WTC11 (cell line): ENCODE measurements at regions not wholly inside any gene's neighbourhood (a gene's known extent, or its start where the extent isn't known, plus 50 kb on each side); places are given as distances from the start of the nearest gene placed in this dataset.

ENCODE experiments used
- ATAC-seq: fragments of 200-7000 bp; cut with Tn5 transposase; 2 replicates; pipeline ENCODE4 v1.10.0; 2021; ENCODE audit warnings: mild to moderate bottlenecking, moderate library complexity
- CTCF ChIA-PET: fragments of 300-600 bp; sonication (Branson Sonifier 250); formaldehyde crosslinking; loops from one replicate; lab custom pipeline; 2021; ENCODE audit warnings: antibody characterized with exemption; lab: Charles Lee
- POLR2A ChIA-PET: fragments of 350-600 bp; sonication (Branson Sonifier 250); formaldehyde crosslinking; loops from one replicate; lab custom pipeline; 2021; ENCODE audit warnings: antibody characterized with exemption; lab: Charles Lee
- DNase-seq: peaks from one replicate; pipeline ENCODE4 v3.0.0; 2021; ENCODE audit warnings: low spot score
- H3K27ac Mint-ChIP-seq: 2 replicates; pipeline ENCODE4 v1.8.0; 2021; ENCODE audit warnings: mixed read lengths
- H3K27me3 Mint-ChIP-seq: 2 replicates; pipeline ENCODE4 v1.8.0; 2021; ENCODE audit warnings: low read depth, mild to moderate bottlenecking, moderate library complexity, mixed read lengths
- H3K36me3 Mint-ChIP-seq: 2 replicates; pipeline ENCODE4 v1.8.0; 2021; ENCODE audit warnings: mixed read lengths
- H3K4me1 Mint-ChIP-seq: 2 replicates; pipeline ENCODE4 v1.8.0; 2022; ENCODE audit warnings: mixed read lengths
- H3K4me3 Mint-ChIP-seq: 2 replicates; pipeline ENCODE4 v1.8.0; 2021; ENCODE audit warnings: mild to moderate bottlenecking, moderate library complexity, mixed read lengths
- H3K9me3 Mint-ChIP-seq: 2 replicates; pipeline ENCODE4 v1.8.0; 2021; ENCODE audit warnings: mixed read lengths
- CBFB ChIP-seq: sonication (generic); formaldehyde crosslinking; IDR thresholded peaks from 2 replicates; pipeline ENCODE4 v1.8.1; 2022; ENCODE audit warnings: mild to moderate bottlenecking, low read depth, missing genetic modification reagents
- CREM ChIP-seq: sonication (generic); formaldehyde crosslinking; IDR thresholded peaks from 2 replicates; pipeline ENCODE4 v1.8.1; 2022; ENCODE audit warnings: mild to moderate bottlenecking, missing genetic modification reagents, moderate library complexity
- ESRRA ChIP-seq: sonication (generic); formaldehyde crosslinking; IDR thresholded peaks from 2 replicates; pipeline ENCODE4 v1.8.1; 2022; ENCODE audit warnings: mild to moderate bottlenecking, missing genetic modification reagents, borderline replicate concordance
- ETV6 ChIP-seq: sonication (generic); formaldehyde crosslinking; IDR thresholded peaks from 2 replicates; pipeline ENCODE4 v1.8.1; 2022; ENCODE audit warnings: mild to moderate bottlenecking, missing genetic modification reagents
- GTF2I ChIP-seq: fragments of 250-450 bp; sonication (Bioruptor Pico); conservative IDR thresholded peaks from 2 replicates; pipeline ENCODE4 v1.4.0; 2021; ENCODE audit warnings: mild to moderate bottlenecking
- IRF2 ChIP-seq: sonication (generic); formaldehyde crosslinking; IDR thresholded peaks from 2 replicates; pipeline ENCODE4 v1.8.0; 2022; ENCODE audit warnings: low read depth, missing genetic modification reagents, borderline replicate concordance
- MXD4 ChIP-seq: fragments of 250-450 bp; sonication (Bioruptor Pico); IDR thresholded peaks from 2 replicates; pipeline ENCODE4 v1.8.0; 2021; ENCODE audit warnings: mild to moderate bottlenecking, moderate library complexity, borderline replicate concordance
- NFYB ChIP-seq: sonication (generic); formaldehyde crosslinking; conservative IDR thresholded peaks from 2 replicates; pipeline ENCODE4 v1.8.0; 2022; ENCODE audit warnings: low read depth, missing genetic modification reagents
- TEAD1 ChIP-seq: sonication (generic); formaldehyde crosslinking; IDR thresholded peaks from 2 replicates; pipeline ENCODE4 v1.8.0; 2022; ENCODE audit warnings: mild to moderate bottlenecking, missing genetic modification reagents
- TEAD4 ChIP-seq: sonication (generic); formaldehyde crosslinking; IDR thresholded peaks from 2 replicates; pipeline ENCODE4 v1.8.0; 2022; ENCODE audit warnings: mild to moderate bottlenecking, missing genetic modification reagents
- ZNF121 ChIP-seq: sonication (generic); formaldehyde crosslinking; IDR thresholded peaks from 2 replicates; pipeline ENCODE4 v1.8.0; 2023; ENCODE audit warnings: missing genetic modification reagents
- ZNF138 ChIP-seq: sonication (generic); formaldehyde crosslinking; conservative IDR thresholded peaks from 2 replicates; pipeline ENCODE4 v1.8.1; 2022; ENCODE audit warnings: mild to moderate bottlenecking, moderate library complexity, missing genetic modification reagents
- ZNF219 ChIP-seq: sonication (generic); formaldehyde crosslinking; IDR thresholded peaks from 2 replicates; pipeline ENCODE4 v1.8.0; 2023; ENCODE audit warnings: missing genetic modification reagents, mild to moderate bottlenecking, borderline replicate concordance
- ZNF416 ChIP-seq: fragments of 250-450 bp; sonication (Bioruptor Pico); IDR thresholded peaks from 2 replicates; pipeline ENCODE4 v1.9.0; 2021; ENCODE audit warnings: mild to moderate bottlenecking, inconsistent platforms
- ZNF423 ChIP-seq: fragments of 250-450 bp; sonication (Bioruptor Pico); IDR thresholded peaks from 2 replicates; pipeline ENCODE4 v2.1.2; 2022; ENCODE audit warnings: mild to moderate bottlenecking, moderate library complexity
- TF ChIP-seq, protein P1 (sequence below): sonication (generic); formaldehyde crosslinking; IDR thresholded peaks from 2 replicates; pipeline ENCODE4 v1.8.1; 2023; ENCODE audit warnings: mild to moderate bottlenecking, missing genetic modification reagents, moderate library complexity
- TF ChIP-seq, protein P2 (sequence below): sonication (generic); formaldehyde crosslinking; IDR thresholded peaks from 2 replicates; pipeline ENCODE4 v1.8.1; 2023; ENCODE audit warnings: mild to moderate bottlenecking, missing genetic modification reagents
- TF ChIP-seq, protein P3 (sequence below): sonication (generic); formaldehyde crosslinking; IDR thresholded peaks from 2 replicates; pipeline ENCODE4 v1.8.0; 2022; ENCODE audit warnings: mild to moderate bottlenecking, missing genetic modification reagents
- TF ChIP-seq, protein P4 (sequence below): fragments of 200-600 bp; IDR thresholded peaks from 2 replicates; pipeline ENCODE4 v1.8.0; 2022; ENCODE audit warnings: antibody characterized with exemption

DNA sequence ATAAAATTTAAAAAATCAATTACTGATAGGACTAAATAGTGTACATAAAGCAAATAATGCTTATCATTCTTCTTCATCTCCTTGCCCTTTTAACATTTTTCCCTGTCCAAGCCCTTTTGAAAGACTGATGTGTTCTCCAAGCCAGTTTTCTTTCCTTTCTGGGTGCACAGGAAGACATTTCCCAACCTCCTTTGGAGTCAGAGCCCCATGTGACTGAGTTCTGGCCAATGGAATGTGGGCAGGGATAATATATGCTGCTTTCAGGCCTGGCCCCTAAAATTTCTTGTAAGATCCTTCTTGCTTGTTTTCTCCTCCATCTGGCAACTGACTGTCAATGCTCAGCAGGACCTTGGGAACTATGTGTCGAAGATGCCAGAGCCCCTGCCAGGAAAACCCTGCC is 197.5 kb downstream of the EMX2 start:
- no peak overlapping the region for H3K4me3 Mint-ChIP-seq
- ChIA-PET CTCF (interaction anchor here (1.1 kb wide), 1 partner anchor 519 kb away, joined by 3 read pairs; no protein-coding TSS in a partner anchor), POLR2A (no interaction called here)
- no peaks in the 10 kb centered on the region for H3K9me3 Mint-ChIP-seq
- peaks cover 2% of the 10 kb centered on the region for H3K4me1 Mint-ChIP-seq
- TF ChIP-seq, protein P1, sequence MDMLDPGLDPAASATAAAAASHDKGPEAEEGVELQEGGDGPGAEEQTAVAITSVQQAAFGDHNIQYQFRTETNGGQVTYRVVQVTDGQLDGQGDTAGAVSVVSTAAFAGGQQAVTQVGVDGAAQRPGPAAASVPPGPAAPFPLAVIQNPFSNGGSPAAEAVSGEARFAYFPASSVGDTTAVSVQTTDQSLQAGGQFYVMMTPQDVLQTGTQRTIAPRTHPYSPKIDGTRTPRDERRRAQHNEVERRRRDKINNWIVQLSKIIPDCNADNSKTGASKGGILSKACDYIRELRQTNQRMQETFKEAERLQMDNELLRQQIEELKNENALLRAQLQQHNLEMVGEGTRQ (CRISPR knock-in tag): peak; percentile 21; the same call in 1 of the 2 replicates
- TF ChIP-seq ZNF138 (CRISPR knock-in tag): no peak
- peaks cover 32% of the 10 kb centered on the region for H3K27me3 Mint-ChIP-seq
- DNase-seq (no peak), ATAC-seq (no peak)
- H3K36me3 Mint-ChIP-seq: no peaks in the 10 kb centered on the region
- no peak overlapping the region for H3K27ac Mint-ChIP-seq

DNA sequence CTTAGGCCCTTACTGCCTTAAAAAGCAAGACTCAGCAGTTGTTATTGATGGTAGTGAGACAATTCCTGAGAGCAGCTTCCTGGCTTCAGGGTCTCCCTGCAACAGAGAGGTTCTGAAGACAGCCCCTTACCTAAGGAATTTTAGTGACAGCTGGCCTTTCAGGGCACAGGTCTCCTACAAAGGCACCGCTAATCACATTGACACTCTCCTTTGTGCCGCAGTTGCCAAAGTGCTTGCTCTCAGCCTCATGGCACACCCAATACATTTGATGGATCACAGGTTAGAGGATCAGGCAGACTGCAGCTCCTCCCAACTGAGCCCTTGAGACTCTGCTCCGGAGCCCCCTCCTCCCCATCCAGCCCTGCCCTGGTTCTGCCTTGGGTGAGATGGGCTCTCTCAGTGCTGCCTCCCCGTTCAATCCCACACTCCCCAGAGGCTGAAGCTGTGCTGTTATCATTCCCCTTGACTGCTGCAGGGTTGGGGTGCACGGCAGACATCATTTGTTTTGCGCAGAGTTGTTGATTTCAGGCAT is 198.2 kb downstream of the EMX2 start:
- H3K9me3 Mint-ChIP-seq: no peaks in the 10 kb centered on the region
- H3K36me3 Mint-ChIP-seq: no peaks in the 10 kb centered on the region
- H3K27ac Mint-ChIP-seq: no peak overlapping the region
- POLR2A ChIA-PET: no interaction called here
- CTCF ChIA-PET: interaction anchor here (0.5 to 1.4 kb wide), 12 partner anchors 10 to 954 kb away, joined by 3 to 8 read pairs (median 3); no protein-coding TSS in a partner anchor
- ATAC-seq (no peak), DNase-seq (no peak)
- peaks cover 2% of the 10 kb centered on the region for H3K4me1 Mint-ChIP-seq
- H3K4me3 Mint-ChIP-seq: no peak overlapping the region
- peaks cover 25% of the 10 kb centered on the region for H3K27me3 Mint-ChIP-seq
- no peak for TF ChIP-seq ESRRA (CRISPR knock-in tag)
- TF ChIP-seq ZNF219 (CRISPR knock-in tag): no peak
- TF ChIP-seq MXD4 (CRISPR knock-in tag): no peak
- TF ChIP-seq GTF2I (CRISPR knock-in tag): no peak
- no peak for TF ChIP-seq CBFB (CRISPR knock-in tag)
- TF ChIP-seq ZNF423 (CRISPR knock-in tag): no peak
- no peak for TF ChIP-seq TEAD4 (CRISPR knock-in tag)
- TF ChIP-seq ZNF121 (CRISPR knock-in tag): no peak
- no peak for TF ChIP-seq CREM (CRISPR knock-in tag)
- no peak for TF ChIP-seq TEAD1
- TF ChIP-seq, protein P2, sequence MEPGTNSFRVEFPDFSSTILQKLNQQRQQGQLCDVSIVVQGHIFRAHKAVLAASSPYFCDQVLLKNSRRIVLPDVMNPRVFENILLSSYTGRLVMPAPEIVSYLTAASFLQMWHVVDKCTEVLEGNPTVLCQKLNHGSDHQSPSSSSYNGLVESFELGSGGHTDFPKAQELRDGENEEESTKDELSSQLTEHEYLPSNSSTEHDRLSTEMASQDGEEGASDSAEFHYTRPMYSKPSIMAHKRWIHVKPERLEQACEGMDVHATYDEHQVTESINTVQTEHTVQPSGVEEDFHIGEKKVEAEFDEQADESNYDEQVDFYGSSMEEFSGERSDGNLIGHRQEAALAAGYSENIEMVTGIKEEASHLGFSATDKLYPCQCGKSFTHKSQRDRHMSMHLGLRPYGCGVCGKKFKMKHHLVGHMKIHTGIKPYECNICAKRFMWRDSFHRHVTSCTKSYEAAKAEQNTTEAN: no peak
- TF ChIP-seq, protein P3, sequence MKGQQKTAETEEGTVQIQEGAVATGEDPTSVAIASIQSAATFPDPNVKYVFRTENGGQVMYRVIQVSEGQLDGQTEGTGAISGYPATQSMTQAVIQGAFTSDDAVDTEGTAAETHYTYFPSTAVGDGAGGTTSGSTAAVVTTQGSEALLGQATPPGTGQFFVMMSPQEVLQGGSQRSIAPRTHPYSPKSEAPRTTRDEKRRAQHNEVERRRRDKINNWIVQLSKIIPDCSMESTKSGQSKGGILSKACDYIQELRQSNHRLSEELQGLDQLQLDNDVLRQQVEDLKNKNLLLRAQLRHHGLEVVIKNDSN (CRISPR knock-in tag): no peak
- no peak for TF ChIP-seq IRF2 (CRISPR knock-in tag)
- no peak for TF ChIP-seq ZNF138 (CRISPR knock-in tag)
- TF ChIP-seq ZNF416 (CRISPR knock-in tag): no peak
- TF ChIP-seq NFYB (CRISPR knock-in tag): no peak

DNA sequence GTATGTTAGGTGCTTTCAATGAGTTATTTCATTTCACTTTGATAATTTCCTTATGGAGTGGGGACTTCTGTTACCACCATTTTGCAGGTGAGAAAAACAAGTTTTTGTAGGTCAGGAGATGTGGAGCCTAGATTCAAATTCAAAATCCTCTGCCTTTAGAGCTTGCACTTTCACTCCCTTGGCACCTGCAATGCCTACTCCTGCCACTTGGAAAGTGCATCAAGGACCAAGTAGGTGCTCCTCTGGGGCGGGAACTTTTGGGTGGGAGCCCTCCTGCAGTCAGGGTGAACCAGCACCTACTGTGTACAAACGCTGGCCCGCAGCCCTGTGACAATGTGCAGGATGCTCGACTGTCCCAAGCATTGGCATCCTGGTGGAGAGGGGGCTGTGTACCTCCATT is 199.0 kb downstream of the EMX2 start:
- TF ChIP-seq, protein P2: no peak
- TF ChIP-seq, protein P4, sequence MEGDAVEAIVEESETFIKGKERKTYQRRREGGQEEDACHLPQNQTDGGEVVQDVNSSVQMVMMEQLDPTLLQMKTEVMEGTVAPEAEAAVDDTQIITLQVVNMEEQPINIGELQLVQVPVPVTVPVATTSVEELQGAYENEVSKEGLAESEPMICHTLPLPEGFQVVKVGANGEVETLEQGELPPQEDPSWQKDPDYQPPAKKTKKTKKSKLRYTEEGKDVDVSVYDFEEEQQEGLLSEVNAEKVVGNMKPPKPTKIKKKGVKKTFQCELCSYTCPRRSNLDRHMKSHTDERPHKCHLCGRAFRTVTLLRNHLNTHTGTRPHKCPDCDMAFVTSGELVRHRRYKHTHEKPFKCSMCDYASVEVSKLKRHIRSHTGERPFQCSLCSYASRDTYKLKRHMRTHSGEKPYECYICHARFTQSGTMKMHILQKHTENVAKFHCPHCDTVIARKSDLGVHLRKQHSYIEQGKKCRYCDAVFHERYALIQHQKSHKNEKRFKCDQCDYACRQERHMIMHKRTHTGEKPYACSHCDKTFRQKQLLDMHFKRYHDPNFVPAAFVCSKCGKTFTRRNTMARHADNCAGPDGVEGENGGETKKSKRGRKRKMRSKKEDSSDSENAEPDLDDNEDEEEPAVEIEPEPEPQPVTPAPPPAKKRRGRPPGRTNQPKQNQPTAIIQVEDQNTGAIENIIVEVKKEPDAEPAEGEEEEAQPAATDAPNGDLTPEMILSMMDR: peak; percentile 21; the same call in 1 of the 2 replicates
- TF ChIP-seq ETV6 (CRISPR knock-in tag): no peak
- ATAC-seq (peak; percentile 41), DNase-seq (no peak)
- ChIA-PET CTCF (interaction anchor here (0.5 to 1.4 kb wide), 11 partner anchors 11 to 955 kb away, joined by 3 to 8 read pairs (median 3); no protein-coding TSS in a partner anchor), POLR2A (no interaction called here)
- H3K36me3 Mint-ChIP-seq: no peaks in the 10 kb centered on the region
- H3K27ac Mint-ChIP-seq: no peak overlapping the region
- peaks cover 18% of the 10 kb centered on the region for H3K27me3 Mint-ChIP-seq
- no peaks in the 10 kb centered on the region for H3K4me1 Mint-ChIP-seq
- H3K9me3 Mint-ChIP-seq: no peaks in the 10 kb centered on the region
- H3K4me3 Mint-ChIP-seq: no peak overlapping the region
